Calu3 (cell line): ENCODE measurements at regions not wholly inside any gene's neighbourhood (a gene's known extent, or its start where the extent isn't known, plus 50 kb on each side); places are given as distances from the start of the nearest gene placed in this dataset.

Experiments
- BruUV-seq: library from RNA; stranded (reverse); fragments of 400-500 nt; replicated peaks from 2 replicates; lab custom pipeline; 2021; lab: Mats Ljungman, UMichigan
- CTCF ChIA-PET: fragments of 300-600 bp; sonication (Branson Sonifier 250); formaldehyde crosslinking; loops from one replicate; lab custom pipeline; 2022; ENCODE audit warnings: antibody characterized with exemption; lab: Charles Lee
- DNase-seq: peaks from one replicate; pipeline ENCODE4 v3.0.0; 2022
- H3K27ac Mint-ChIP-seq: one replicate; pipeline ENCODE4 v1.8.0; 2022; ENCODE audit warnings: mixed read lengths; ENCODE audit not compliant: unreplicated experiment
- H3K27me3 Mint-ChIP-seq: one replicate; pipeline ENCODE4 v1.8.0; 2022; ENCODE audit warnings: mixed read lengths; ENCODE audit not compliant: unreplicated experiment
- H3K36me3 Mint-ChIP-seq: one replicate; pipeline ENCODE4 v1.8.0; 2022; ENCODE audit warnings: mild to moderate bottlenecking, moderate library complexity, mixed read lengths; ENCODE audit not compliant: insufficient read depth, unreplicated experiment
- H3K4me1 Mint-ChIP-seq: one replicate; pipeline ENCODE4 v1.8.0; 2022; ENCODE audit warnings: mild to moderate bottlenecking, low read depth, mixed read lengths; ENCODE audit not compliant: unreplicated experiment
- H3K4me3 Mint-ChIP-seq: one replicate; pipeline ENCODE4 v1.8.0; 2022; ENCODE audit warnings: mild to moderate bottlenecking, low read depth, moderate library complexity, mixed read lengths; ENCODE audit not compliant: unreplicated experiment
- H3K9me3 Mint-ChIP-seq: one replicate; pipeline ENCODE4 v1.8.0; 2022; ENCODE audit warnings: low read depth, mixed read lengths; ENCODE audit not compliant: unreplicated experiment
- intact Hi-C: fragments of 100-400 bp; cut with micrococcal nuclease; formaldehyde crosslinking; loops from one replicate; pipeline ENCODE4 v1.10.0; 2022; ENCODE audit not compliant: unreplicated experiment
- TF ChIP-seq, protein P1 (sequence below): fragments of 200-600 bp; IDR thresholded peaks from one replicate; pipeline ENCODE4 v1.8.0; 2022; ENCODE audit warnings: antibody characterized with exemption; ENCODE audit not compliant: unreplicated experiment

DNA sequence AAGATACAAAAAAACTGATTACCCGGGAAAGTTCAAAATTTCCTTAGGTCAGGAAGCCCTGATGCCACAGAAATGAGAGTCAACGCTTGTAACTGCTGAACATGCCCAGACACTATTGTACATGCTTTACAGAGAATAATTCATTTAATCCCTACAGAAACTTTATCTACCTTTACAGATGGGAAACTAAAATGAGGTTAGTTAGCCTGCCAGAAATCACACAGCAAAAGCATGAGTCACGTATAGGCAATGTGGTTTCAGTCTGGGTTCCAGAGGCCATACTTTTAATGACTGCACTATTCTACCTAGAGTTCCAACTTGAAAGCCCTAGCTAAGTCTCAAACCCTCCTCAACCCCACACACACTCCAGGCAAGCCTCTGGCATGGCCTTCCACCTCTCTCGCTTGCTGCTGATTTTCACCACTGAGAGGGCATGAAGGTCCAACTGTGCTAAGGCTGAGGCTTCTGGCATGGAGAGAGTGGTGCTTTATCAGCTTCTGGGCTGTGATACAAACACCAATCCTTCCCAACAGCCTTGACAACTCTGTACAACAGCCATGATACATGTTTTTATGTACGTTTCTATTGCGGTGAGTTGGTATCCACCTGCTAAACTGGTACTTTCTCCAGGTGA is 1011.2 kb upstream of the GHITM start:
- BruUV-seq = no TSS peak
- peaks cover 15% of the 10 kb centered on the region for H3K27me3 Mint-ChIP-seq
- H3K4me3 Mint-ChIP-seq = no peak overlapping the region
- H3K9me3 Mint-ChIP-seq = no peaks in the 10 kb centered on the region
- H3K36me3 Mint-ChIP-seq = no peaks in the 10 kb centered on the region
- no peak overlapping the region for H3K27ac Mint-ChIP-seq
- intact Hi-C loops = no loop called here
- no peak for DNase-seq
- TF ChIP-seq, protein P1, sequence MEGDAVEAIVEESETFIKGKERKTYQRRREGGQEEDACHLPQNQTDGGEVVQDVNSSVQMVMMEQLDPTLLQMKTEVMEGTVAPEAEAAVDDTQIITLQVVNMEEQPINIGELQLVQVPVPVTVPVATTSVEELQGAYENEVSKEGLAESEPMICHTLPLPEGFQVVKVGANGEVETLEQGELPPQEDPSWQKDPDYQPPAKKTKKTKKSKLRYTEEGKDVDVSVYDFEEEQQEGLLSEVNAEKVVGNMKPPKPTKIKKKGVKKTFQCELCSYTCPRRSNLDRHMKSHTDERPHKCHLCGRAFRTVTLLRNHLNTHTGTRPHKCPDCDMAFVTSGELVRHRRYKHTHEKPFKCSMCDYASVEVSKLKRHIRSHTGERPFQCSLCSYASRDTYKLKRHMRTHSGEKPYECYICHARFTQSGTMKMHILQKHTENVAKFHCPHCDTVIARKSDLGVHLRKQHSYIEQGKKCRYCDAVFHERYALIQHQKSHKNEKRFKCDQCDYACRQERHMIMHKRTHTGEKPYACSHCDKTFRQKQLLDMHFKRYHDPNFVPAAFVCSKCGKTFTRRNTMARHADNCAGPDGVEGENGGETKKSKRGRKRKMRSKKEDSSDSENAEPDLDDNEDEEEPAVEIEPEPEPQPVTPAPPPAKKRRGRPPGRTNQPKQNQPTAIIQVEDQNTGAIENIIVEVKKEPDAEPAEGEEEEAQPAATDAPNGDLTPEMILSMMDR = no peak
- CTCF ChIA-PET = no interaction called here
- no peaks in the 10 kb centered on the region for H3K4me1 Mint-ChIP-seq

GRCh38 chr10:83140811-83141210 is 998.5 kb upstream of the GHITM start:
- BruUV-seq = no TSS peak
- no peaks in the 10 kb centered on the region for H3K4me1 Mint-ChIP-seq
- peaks cover 12% of the 10 kb centered on the region for H3K27me3 Mint-ChIP-seq
- intact Hi-C loops = no loop called here
- CTCF ChIA-PET = no interaction called here
- H3K4me3 Mint-ChIP-seq = no peak overlapping the region
- TF ChIP-seq, protein P1 = no peak
- no peak for DNase-seq
- no peaks in the 10 kb centered on the region for H3K36me3 Mint-ChIP-seq
- no peak overlapping the region for H3K27ac Mint-ChIP-seq
- no peaks in the 10 kb centered on the region for H3K9me3 Mint-ChIP-seq

DNA sequence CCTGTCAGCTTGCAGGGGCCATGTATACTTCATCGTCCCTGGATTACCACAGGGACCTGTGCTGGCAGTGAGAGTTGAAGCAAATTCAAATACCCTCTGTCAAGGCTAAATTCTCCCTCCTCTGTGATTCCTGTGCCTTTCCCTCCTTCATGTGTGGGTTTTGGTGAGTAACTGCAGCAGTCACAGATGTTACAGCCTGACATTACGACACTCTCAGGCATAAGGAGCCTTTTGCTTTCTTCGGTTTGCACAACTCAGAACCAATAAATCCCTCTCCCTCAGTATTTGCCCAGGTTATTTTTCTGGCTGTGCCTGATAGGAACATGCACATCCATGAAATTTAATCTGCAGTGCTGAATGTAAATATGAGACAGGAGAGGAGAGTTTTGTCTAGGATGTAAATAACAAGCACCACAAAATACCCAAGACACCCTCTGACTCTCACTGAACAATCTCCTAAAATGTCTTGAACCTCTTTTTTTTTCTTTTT is 997.2 kb upstream of the GHITM start:
- Mint-ChIP-seq H3K4me1 (no peaks in the 10 kb centered on the region), H3K4me3 (no peak overlapping the region)
- TF ChIP-seq, protein P1 = no peak

GRCh38 chr10:83144461-83144860 is 994.8 kb upstream of the GHITM start:
- CTCF ChIA-PET = no interaction called here
- TF ChIP-seq, protein P1 = no peak

More for the DNA sequence above, 997.2 kb upstream of the GHITM start:
- no peaks in the 10 kb centered on the region for H3K9me3 Mint-ChIP-seq
- no peak overlapping the region for H3K27ac Mint-ChIP-seq
- H3K27me3 Mint-ChIP-seq = peaks cover 12% of the 10 kb centered on the region
- DNase-seq = no peak
- H3K36me3 Mint-ChIP-seq = no peaks in the 10 kb centered on the region
- intact Hi-C loops = no loop called here
- no TSS peak for BruUV-seq
- CTCF ChIA-PET = no interaction called here

More at GRCh38 chr10:83144461-83144860, 994.8 kb upstream of the GHITM start:
- no peak overlapping the region for H3K27ac Mint-ChIP-seq
- no peaks in the 10 kb centered on the region for H3K4me1 Mint-ChIP-seq
- H3K27me3 Mint-ChIP-seq = peaks cover 12% of the 10 kb centered on the region
- intact Hi-C loops = no loop called here
- no peaks in the 10 kb centered on the region for H3K36me3 Mint-ChIP-seq
- H3K4me3 Mint-ChIP-seq = no peak overlapping the region
- BruUV-seq = no TSS peak
- DNase-seq = no peak
- H3K9me3 Mint-ChIP-seq = no peaks in the 10 kb centered on the region
